CD14-positive monocyte (primary cell): ENCODE measurements at regions not wholly inside any gene's neighbourhood (a gene's known extent, or its start where the extent isn't known, plus 50 kb on each side); places are given as distances from the start of the nearest gene placed in this dataset.

Experiments used
- DNase-seq, 3 donors: peaks; one replicate each; pipeline ENCODE4 v3.0.0-alpha.2; 2011 to 2022
- H2AFZ ChIP-seq: 2 replicates; pipeline ENCODE4 v1.6.0; 2012; ENCODE audit warnings: mild to moderate bottlenecking, low read depth, low read length, inconsistent platforms; ENCODE audit not compliant: insufficient read depth, poor library complexity, severe bottlenecking
- H3K27ac ChIP-seq, 2 donors: 1 replicate in 1 of 2; 2 replicates in 1 of 2; pipeline ENCODE4 v1.5.1; 2012 to 2013; ENCODE audit warnings: low read length in 2 of 2, control low read depth in 1 of 2, inconsistent platforms in 1 of 2, low read depth in 1 of 2, mild to moderate bottlenecking in 1 of 2
- H3K27me3 ChIP-seq, 2 donors: one replicate each; pipeline versions ENCODE4 v1.6.0 to v1.6.1; 2011 to 2013; ENCODE audit warnings: low read length in 2 of 2; ENCODE audit not compliant: control insufficient read depth in 2 of 2, insufficient read depth in 2 of 2
- H3K36me3 ChIP-seq, 2 donors: replicated peaks in 1 of 2; 1 replicate in 1 of 2; 2 replicates in 1 of 2; pipeline versions ENCODE4 v1.5.1 to v1.6.1; 2012 to 2013; ENCODE audit warnings: low read length in 2 of 2, control low read depth in 1 of 2, inconsistent platforms in 1 of 2, mild to moderate bottlenecking in 1 of 2; ENCODE audit not compliant: insufficient read depth in 2 of 2, control insufficient read depth in 1 of 2
- H3K4me1 ChIP-seq, 2 donors: 1 replicate in 1 of 2; 2 replicates in 1 of 2; pipeline versions ENCODE4 v1.5.1 to v1.6.1; 2012 to 2013; ENCODE audit warnings: low read length in 2 of 2, control low read depth in 1 of 2, inconsistent platforms in 1 of 2, mild to moderate bottlenecking in 1 of 2, moderate library complexity in 1 of 2; ENCODE audit not compliant: insufficient read depth in 2 of 2, control insufficient read depth in 1 of 2
- H3K4me2 ChIP-seq: replicated peaks from 2 replicates; pipeline ENCODE3; 2012; ENCODE audit warnings: low read length, moderate library complexity, mild to moderate bottlenecking; ENCODE audit not compliant: poor library complexity, severe bottlenecking; ENCODE audit errors: extremely low read depth
- H3K4me3 ChIP-seq, 3 experiments: fragments of 200-600 bp in 1 of 3; sonication (generic) in 1 of 3; replicated peaks in 1 of 3; 1 replicate in 2 of 3; 2 replicates in 1 of 3; pipeline ENCODE4 v1.5.1; 2011 to 2013; ENCODE audit warnings: low read length in 3 of 3, mild to moderate bottlenecking in 3 of 3, control low read depth in 2 of 3, low read depth in 2 of 3, inconsistent platforms in 1 of 3, moderate library complexity in 1 of 3
- H3K79me2 ChIP-seq: 2 replicates; pipeline ENCODE4 v1.6.0; 2012; ENCODE audit warnings: mild to moderate bottlenecking, control low read depth, inconsistent platforms, low read length, moderate library complexity; ENCODE audit not compliant: insufficient read depth
- H3K9ac ChIP-seq: 2 replicates; pipeline ENCODE4 v1.6.0; 2017; ENCODE audit warnings: low read length, mild to moderate bottlenecking; ENCODE audit not compliant: insufficient read depth, poor library complexity, severe bottlenecking
- H3K9me3 ChIP-seq, 2 donors: replicated peaks in 1 of 2; 1 replicate in 1 of 2; 2 replicates in 1 of 2; pipeline versions ENCODE4 v1.5.1 to v1.6.1; 2012 to 2013; ENCODE audit warnings: low read length in 2 of 2, control low read depth in 1 of 2; ENCODE audit not compliant: control insufficient read depth in 1 of 2, insufficient read depth in 1 of 2
- H4K20me1 ChIP-seq: 2 replicates; pipeline ENCODE4 v1.6.0; 2012; ENCODE audit warnings: mild to moderate bottlenecking, low read length, control low read depth, moderate library complexity; ENCODE audit not compliant: insufficient read depth
- H3K27ac Mint-ChIP-seq, 7 donors: one replicate each; pipeline ENCODE4 v1.8.0; 2020; ENCODE audit warnings: mild to moderate bottlenecking in 7 of 7, mixed read lengths in 7 of 7, moderate library complexity in 6 of 7, inconsistent platforms in 2 of 7
- H3K27me3 Mint-ChIP-seq, 3 donors: one replicate each; pipeline ENCODE4 v1.8.0; 2021 to 2022; ENCODE audit warnings: low read depth in 3 of 3, mild to moderate bottlenecking in 3 of 3, mixed read lengths in 3 of 3, moderate library complexity in 3 of 3, inconsistent platforms in 1 of 3
- H3K36me3 Mint-ChIP-seq, 2 donors: one replicate each; pipeline ENCODE4 v1.8.0; 2020; ENCODE audit warnings: mixed read lengths in 2 of 2, inconsistent platforms in 1 of 2, mild to moderate bottlenecking in 1 of 2
- H3K4me1 Mint-ChIP-seq: one replicate; pipeline ENCODE4 v1.8.0; 2020; ENCODE audit warnings: mild to moderate bottlenecking, mixed read lengths
- H3K4me3 Mint-ChIP-seq, 2 donors: one replicate each; pipeline ENCODE4 v1.8.0; 2020; ENCODE audit warnings: mild to moderate bottlenecking in 2 of 2, mixed read lengths in 2 of 2, moderate library complexity in 1 of 2
- H3K9me3 Mint-ChIP-seq, 7 donors: one replicate each; pipeline ENCODE4 v1.8.0; 2020 to 2022; ENCODE audit warnings: mixed read lengths in 7 of 7, mild to moderate bottlenecking in 6 of 7, moderate library complexity in 6 of 7, inconsistent platforms in 2 of 7
- CTCF ChIP-seq: fragments of 200-600 bp; IDR thresholded peaks from one replicate; pipeline ENCODE4 v1.8.0; 2022; ENCODE audit warnings: antibody characterized with exemption, mild to moderate bottlenecking
- WGBS: methylation state at CpG from one replicate; pipeline ENCODE4 v1.1.5; 2013; ENCODE audit warnings: missing lambda C conversion rate; ENCODE audit not compliant: insufficient coverage; 5-methylcytosine and 5-hydroxymethylcytosine counted together
- intact Hi-C, 2 donors: fragments of 100-400 bp; cut with micrococcal nuclease; formaldehyde crosslinking; loops; one replicate each; pipeline versions ENCODE4 v1.15.0 to v1.15.1; 2023

- Histone ChIP-seq H3K27ac (no peak overlapping the region), H3K4me3 (no peak overlapping the region), H2AFZ (no peak overlapping the region), H3K9ac (no peak overlapping the region), H3K4me2 (no peak overlapping the region), H3K79me2 (no peaks in the 10 kb centered on the region), H3K36me3 (no peaks in the 10 kb centered on the region), H3K4me1 (peaks cover 3 to 5% of the 10 kb centered on the region in 2 donors), H3K27me3 (peaks cover 2 to 5% of the 10 kb centered on the region in 2 donors), H4K20me1 (no peaks in the 10 kb centered on the region), H3K9me3 (no peaks in the 10 kb centered on the region)
- H3K4me1 Mint-ChIP-seq: peaks cover 12% of the 10 kb centered on the region
- intact Hi-C loops: no loop called here
- no peak for TF ChIP-seq CTCF
- H3K9me3 Mint-ChIP-seq: no peaks in the 10 kb centered on the region
- no peaks in the 10 kb centered on the region for H3K36me3 Mint-ChIP-seq
- no peak for DNase-seq
- peaks cover 7 to 9% (median 7%) of the 10 kb centered on the region in 3 donors for H3K27me3 Mint-ChIP-seq
- no peak overlapping the region for H3K27ac Mint-ChIP-seq
- 82% methylated on average over 6 of the region's 13 CpGs for WGBS
- H3K4me3 Mint-ChIP-seq: no peak overlapping the region
Measured at GRCh38 chr6:14440940-14441781, 323.6 kb downstream of the CD83 start.

- no peaks in the 10 kb centered on the region for H3K36me3 ChIP-seq
- WGBS: 87% methylated on average over 3 of the region's 11 CpGs
- TF ChIP-seq CTCF: no peak
- DNase-seq: peak; percentile 50 to 66 (median 54)
- H3K4me2 ChIP-seq: no peak overlapping the region
- H3K27ac Mint-ChIP-seq: no peak overlapping the region
- H3K4me1 Mint-ChIP-seq: peaks cover 12% of the 10 kb centered on the region
- H3K79me2 ChIP-seq: no peaks in the 10 kb centered on the region
- no peaks in the 10 kb centered on the region for H3K36me3 Mint-ChIP-seq
- no peaks in the 10 kb centered on the region for H3K9me3 ChIP-seq
- peaks cover 3 to 5% of the 10 kb centered on the region in 2 donors for H3K4me1 ChIP-seq
- H4K20me1 ChIP-seq: no peaks in the 10 kb centered on the region
- H3K9ac ChIP-seq: no peak overlapping the region
- H3K4me3 Mint-ChIP-seq: peak overlapping the region in 1 of 2 donors; percentile 63
- H3K27me3 Mint-ChIP-seq: peaks cover 7 to 9% (median 7%) of the 10 kb centered on the region in 3 donors
- peaks cover 2 to 5% of the 10 kb centered on the region in 2 donors for H3K27me3 ChIP-seq
- intact Hi-C loops: no loop called here
- H3K4me3 ChIP-seq: no peak overlapping the region
- H3K9me3 Mint-ChIP-seq: no peaks in the 10 kb centered on the region
- no peak overlapping the region for H2AFZ ChIP-seq
- H3K27ac ChIP-seq: no peak overlapping the region
Measured at GRCh38 chr6:14442242-14442641, 324.7 kb downstream of the CD83 start.
